ENCODE measurements at regions not wholly inside any gene's neighbourhood (a gene's known extent, or its start where the extent isn't known, plus 50 kb on each side); places are given as distances from the start of the nearest gene placed in this dataset.
"Not testable (repeated sequence)": the region's sequence is repeated elsewhere in the genome, so short reads cannot be mapped to it uniquely, and the experiment has no call there.

DNA sequence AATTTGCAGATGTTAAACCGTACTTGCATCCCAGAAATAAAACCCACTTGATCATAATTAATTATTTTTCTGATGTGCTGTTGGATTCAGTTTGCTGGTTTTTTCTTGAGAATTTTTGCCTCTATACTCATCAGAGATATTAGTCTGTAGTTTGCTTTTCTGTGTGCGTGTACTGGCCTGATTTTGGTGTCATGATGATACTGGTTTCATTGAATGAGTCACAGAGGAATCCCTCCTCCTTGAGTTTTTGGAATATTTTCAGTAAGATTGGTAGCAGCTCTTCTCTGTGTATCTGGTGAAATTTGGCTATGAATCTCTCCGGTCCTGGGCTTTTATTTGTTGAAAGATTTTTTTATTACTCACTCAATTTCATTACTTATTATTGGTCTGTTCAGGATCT is 100.4 kb upstream of the PMCH start:
- DNase-seq (ENCODE audit: low read depth) = peak; percentile 4

DNA sequence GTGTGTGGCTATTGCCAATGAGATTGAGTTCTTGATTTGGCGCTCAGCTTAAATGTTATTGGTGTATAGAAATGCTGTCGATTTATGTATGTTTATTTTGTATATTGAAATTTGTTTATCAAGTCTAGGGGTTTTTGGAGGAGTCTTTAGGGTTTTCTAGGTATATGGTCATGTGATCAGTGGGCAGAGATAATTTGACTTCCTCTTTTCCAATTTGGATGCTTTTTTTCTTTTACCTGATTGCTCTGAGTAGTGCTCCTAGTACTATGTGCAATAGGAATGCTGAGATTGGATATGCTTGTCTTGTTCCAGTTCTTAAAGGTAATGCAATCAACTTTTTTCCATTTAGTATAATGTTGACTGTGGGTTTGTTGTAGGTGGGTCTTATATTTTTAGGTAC is 99.8 kb upstream of the PMCH start:
- DNase-seq (ENCODE audit: low read depth) = no peak

DNA sequence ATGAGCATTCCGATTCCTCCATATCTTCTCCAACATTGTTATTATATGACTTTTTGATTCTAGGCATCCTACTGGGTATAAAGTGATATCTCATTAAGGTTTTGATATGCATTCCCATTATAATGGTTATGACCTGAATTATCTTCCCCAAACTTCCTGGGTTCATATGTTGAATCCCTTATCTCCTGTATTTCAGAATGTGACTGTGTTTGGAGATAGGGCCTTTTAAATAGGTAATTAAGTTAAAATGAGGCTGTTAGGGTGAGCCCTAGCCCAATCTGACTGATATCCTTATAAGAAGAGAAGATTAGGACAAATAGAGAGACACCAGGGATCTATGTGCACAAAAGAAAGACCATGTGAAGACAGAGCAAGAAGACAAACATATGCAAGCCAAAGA is 96.9 kb upstream of the PMCH start:
- no peak for DNase-seq (ENCODE audit: low read depth)

DNA sequence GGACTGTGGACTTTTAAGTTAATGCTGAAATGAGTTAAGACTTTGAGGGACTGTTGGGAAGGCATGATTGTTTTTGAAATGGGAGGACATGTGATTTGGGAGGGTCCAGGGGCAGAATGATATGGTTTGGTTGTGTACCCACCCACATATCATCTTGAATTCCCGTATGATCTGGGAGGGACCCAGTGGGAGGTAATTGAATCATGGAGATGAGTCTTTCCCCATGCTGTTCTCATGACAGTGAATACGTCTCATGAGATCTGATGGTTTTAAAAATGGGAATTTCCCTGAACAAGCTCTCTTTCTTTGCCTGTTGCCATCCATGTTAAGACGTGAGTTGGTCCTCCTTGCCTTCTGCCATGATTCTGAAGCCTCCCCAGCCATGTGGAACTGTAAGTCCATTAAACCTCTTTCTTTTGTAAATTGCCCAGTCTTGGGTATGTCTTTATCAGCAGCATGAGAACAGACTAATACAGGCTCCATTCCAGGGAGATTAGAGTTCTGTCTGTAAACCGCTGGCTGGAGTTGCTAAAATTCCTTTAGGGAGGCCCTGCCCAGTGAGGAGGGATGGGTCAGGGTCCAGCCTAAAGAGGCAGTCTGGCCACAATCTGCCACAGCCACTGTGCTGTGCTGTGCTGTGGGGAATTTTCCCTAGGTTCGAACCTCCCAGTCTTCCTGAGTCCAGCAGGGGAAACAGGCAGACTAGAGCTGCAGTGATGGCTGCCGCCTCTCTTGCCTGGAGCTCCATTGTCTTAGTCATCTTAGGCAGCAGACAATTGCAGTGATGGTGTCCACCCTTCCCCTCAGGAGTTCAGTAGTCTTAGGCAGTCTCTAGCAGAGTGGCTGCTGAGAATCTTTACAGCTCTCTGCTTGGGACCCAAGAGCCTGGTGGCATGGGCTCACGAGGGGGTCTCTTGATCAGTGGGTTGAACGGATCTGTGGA is 94.1 kb upstream of the PMCH start:
- not testable (repeated sequence) for DNase-seq (ENCODE audit: low read depth)

DNA sequence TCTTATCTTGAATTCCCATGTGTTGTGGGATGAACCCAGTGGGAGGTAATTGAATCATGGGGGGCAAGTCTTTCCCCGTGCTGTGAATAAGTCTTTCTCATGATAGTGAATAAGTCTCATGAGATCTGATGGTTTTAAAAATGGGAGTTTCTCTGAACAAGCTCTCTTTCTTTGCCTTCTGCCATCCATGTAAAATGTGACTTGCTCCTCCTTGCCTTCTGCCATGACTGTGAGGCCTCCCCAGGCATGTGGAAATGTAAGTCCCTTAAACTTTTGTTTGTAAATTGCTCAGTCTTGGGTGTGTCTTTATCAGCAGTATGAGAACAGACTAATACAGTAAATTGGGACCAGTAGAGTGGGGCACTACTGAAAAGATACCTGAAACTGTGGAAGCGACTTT is 92.1 kb upstream of the PMCH start:
- not testable (repeated sequence) for DNase-seq (ENCODE audit: low read depth)

DNA sequence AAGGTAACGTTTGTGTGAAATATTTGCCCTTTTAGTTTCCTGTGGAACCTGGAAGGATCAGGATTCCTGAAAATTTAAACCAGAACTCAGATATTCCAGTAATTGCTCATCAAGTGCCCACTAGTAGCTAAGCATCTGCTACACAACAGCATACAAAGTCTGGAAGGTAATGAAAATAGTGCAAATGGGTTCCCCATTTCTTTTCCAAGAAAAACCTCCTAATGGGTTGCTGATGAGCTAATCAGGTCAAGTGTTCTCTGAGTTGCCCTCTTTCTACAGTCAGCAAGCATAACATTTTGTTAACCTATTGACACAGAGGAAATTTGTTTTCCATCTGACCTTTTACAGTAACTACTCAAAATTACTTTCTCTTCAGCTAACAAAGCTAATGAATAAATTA is 83.6 kb upstream of the PMCH start:
- no peak for DNase-seq (ENCODE audit: low read depth)

DNA sequence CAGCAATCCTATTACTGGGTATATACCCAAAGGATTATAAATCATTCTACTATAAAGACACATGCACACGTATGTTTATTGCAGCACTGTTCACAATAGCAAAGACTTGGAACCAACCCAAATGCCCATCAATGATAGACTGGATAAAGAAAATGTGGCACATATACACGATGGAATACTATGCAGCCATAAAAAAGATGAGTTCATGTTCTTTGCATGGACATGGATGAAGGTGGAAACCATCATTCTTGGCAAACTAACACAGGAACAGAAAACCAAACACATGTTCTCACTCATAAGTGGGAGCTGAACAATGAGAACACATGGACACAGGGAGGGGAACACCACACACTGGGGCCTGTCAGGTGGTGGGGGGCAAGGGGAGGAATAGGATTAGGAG is 58.1 kb upstream of the PMCH start:
- DNase-seq (ENCODE audit: low read depth) = not testable (repeated sequence)

DNA sequence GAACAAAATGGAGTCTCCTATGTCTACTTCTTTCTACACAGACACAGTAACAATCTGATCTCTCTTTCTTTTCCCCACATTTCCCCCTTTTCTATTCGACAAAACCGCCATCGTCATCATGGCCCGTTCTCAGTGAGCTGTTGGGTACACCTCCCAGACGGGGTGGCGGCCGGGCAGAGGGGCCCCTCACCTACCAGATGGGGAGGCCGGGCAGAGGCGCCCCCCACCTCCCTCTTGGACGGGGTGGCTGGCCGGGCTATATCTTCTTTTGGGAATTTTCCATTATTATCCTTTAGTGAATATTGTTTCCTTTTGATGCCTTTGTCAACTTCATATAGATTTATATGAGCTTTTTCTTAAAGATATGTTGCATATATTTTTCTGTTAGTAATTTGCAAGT is 53.4 kb upstream of the PMCH start:
- not testable (repeated sequence) for DNase-seq (ENCODE audit: low read depth)

DNA sequence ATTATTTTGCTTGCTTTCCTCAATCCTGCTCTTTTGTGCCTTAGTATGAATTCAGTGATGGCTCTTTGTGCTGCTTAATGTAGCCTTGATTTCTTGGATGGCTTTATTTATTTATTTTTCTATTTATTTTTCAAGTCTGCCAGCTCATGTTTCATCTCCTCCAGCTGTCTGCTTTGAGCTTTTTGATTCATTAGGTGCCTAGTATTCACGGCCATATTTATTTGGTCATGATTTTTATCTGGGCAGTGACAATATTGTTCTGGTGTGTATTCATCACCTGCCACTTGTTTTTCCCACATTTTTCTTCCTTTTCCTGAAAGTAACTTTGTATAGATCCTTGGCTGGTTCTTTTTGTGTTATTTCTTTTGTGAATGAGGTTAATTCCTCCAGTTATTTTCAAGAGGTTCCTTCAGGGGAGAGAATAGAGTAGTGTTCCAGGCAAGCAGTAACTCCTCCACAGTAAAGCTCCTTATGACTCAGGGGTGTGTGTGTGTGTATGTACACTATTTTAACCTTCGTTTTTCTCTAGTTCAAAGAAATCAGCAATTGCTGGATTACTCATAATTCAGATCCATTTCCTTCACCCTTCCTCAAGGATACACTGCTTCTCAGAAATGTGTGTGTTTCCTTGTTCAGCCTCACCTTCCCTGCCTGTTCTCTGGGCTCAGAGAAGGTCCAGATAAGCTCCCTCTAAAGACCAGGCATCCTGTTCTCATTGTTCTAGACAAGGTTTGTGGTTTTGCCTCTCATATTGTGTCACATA is 51.6 kb upstream of the PMCH start:
- no peak for DNase-seq (ENCODE audit: low read depth)

Measured in Daoy (cell line).